Endothelial cell of umbilical vein (primary cell): ENCODE measurements at regions not wholly inside any gene's neighbourhood (a gene's known extent, or its start where the extent isn't known, plus 50 kb on each side); places are given as distances from the start of the nearest gene placed in this dataset.

Experiments
- BruUV-seq: library from RNA; stranded (reverse); fragments of 400-500 nt; replicated peaks from 2 replicates; lab custom pipeline; 2021; lab: Mats Ljungman, UMichigan
- CTCF ChIA-PET: fragments of 300-600, 350-600 bp; sonication (Branson Sonifier 250); formaldehyde crosslinking; loops from one replicate; lab custom pipeline; 2021; ENCODE audit warnings: antibody characterized with exemption, inconsistent platforms; lab: Charles Lee
- POLR2A ChIA-PET: fragments of 300-600, 350-600 bp; sonication (Branson Sonifier 250); formaldehyde crosslinking; loops from one replicate; lab custom pipeline; 2021; ENCODE audit warnings: antibody characterized with exemption, inconsistent platforms; lab: Charles Lee
- DNase-seq: peaks from one replicate; pipeline ENCODE4 v3.0.0-alpha.2; 2011; ENCODE audit warnings: low read depth, low spot score
- FAIRE-seq: peaks from 2 replicates; lab custom pipeline; 2011; peaks lifted over from hg19 to GRCh38; lab: Jason Lieb, UNC
- H2AFZ ChIP-seq: 2 replicates; pipeline ENCODE4 v1.6.0; 2012; ENCODE audit warnings: low read depth, low read length, control low read depth, inconsistent platforms
- H3K27ac ChIP-seq: 2 replicates; pipeline ENCODE4 v1.5.1; 2011; ENCODE audit warnings: low read depth, mild to moderate bottlenecking, control low read depth, low read length, moderate library complexity; ENCODE audit not compliant: insufficient read depth
- H3K27me3 ChIP-seq, 2 experiments: 2 replicates each; pipeline versions ENCODE4 v1.6.0 to v1.6.1; 2011; ENCODE audit warnings: low read length in 2 of 2, mixed read lengths in 1 of 2; ENCODE audit not compliant: control insufficient read depth in 2 of 2, insufficient read depth in 2 of 2
- H3K36me3 ChIP-seq, 2 experiments: 2 replicates in 1 of 2; 3 replicates in 1 of 2; pipeline ENCODE4 v1.5.1; 2011; ENCODE audit warnings: low read length in 2 of 2, mild to moderate bottlenecking in 1 of 2, moderate library complexity in 1 of 2; ENCODE audit not compliant: control insufficient read depth in 2 of 2, insufficient read depth in 2 of 2; ENCODE audit errors: extremely low read depth in 1 of 2
- H3K4me1 ChIP-seq: 3 replicates; pipeline ENCODE4 v1.5.1; 2011; ENCODE audit warnings: mild to moderate bottlenecking, low read length; ENCODE audit not compliant: control insufficient read depth, insufficient read depth; ENCODE audit errors: extremely low read depth
- H3K4me2 ChIP-seq: 2 replicates; pipeline ENCODE4 v1.6.1; 2011; ENCODE audit warnings: low read length, control low read depth, mixed read lengths; ENCODE audit not compliant: insufficient read depth
- H3K4me3 ChIP-seq, 3 experiments: fragments of 200-600 bp in 1 of 3; sonication (generic), shearing (Covaris generic) in 1 of 3; replicated peaks in 1 of 3; 2 replicates each; pipeline ENCODE4 v1.5.1; 2011 to 2016; ENCODE audit warnings: control low read depth in 3 of 3, low read length in 3 of 3, mild to moderate bottlenecking in 2 of 3, inconsistent platforms in 1 of 3, low read depth in 1 of 3, moderate library complexity in 1 of 3; ENCODE audit not compliant: insufficient read depth in 1 of 3
- H3K79me2 ChIP-seq: 2 replicates; pipeline ENCODE4 v1.6.0; 2012; ENCODE audit warnings: low read length, inconsistent platforms; ENCODE audit not compliant: control insufficient read depth, insufficient read depth
- H3K9ac ChIP-seq: replicated peaks from 2 replicates; pipeline ENCODE3; 2011; ENCODE audit warnings: low read length, control low read depth; ENCODE audit not compliant: insufficient read depth; ENCODE audit errors: extremely low read depth
- H3K9me1 ChIP-seq: replicated peaks from 3 replicates; pipeline ENCODE4 v1.6.0; 2011; ENCODE audit warnings: mild to moderate bottlenecking, low read length; ENCODE audit not compliant: control insufficient read depth, insufficient read depth; ENCODE audit errors: extremely low read depth
- H3K9me3 ChIP-seq: replicated peaks from 2 replicates; pipeline ENCODE4 v1.5.1; 2012; ENCODE audit warnings: low read length, inconsistent platforms; ENCODE audit not compliant: control insufficient read depth, insufficient read depth
- H4K20me1 ChIP-seq: replicated peaks from 2 replicates; pipeline ENCODE3; 2011; ENCODE audit warnings: mild to moderate bottlenecking, low read length; ENCODE audit not compliant: control insufficient read depth, insufficient read depth; ENCODE audit errors: extremely low read depth
- CTCF ChIP-seq, 2 donors: IDR thresholded peaks; 1 replicate in 1 of 2; 2 replicates in 1 of 2; pipeline ENCODE4 v1.5.1; 2011; ENCODE audit warnings: low read length in 2 of 2, mild to moderate bottlenecking in 2 of 2, moderate library complexity in 2 of 2, control low read depth in 1 of 2, inconsistent platforms in 1 of 2, low read depth in 1 of 2; ENCODE audit not compliant: insufficient read depth in 1 of 2; ENCODE audit errors: extremely low read depth in 1 of 2
- EZH2 ChIP-seq: IDR thresholded peaks from 2 replicates; pipeline ENCODE4 v1.6.1; 2012; ENCODE audit warnings: borderline replicate concordance, low read depth, mild to moderate bottlenecking, moderate library complexity, low read length, inconsistent platforms; ENCODE audit not compliant: severe bottlenecking
- FOS ChIP-seq: IDR thresholded peaks from 2 replicates; pipeline ENCODE4 v1.6.1; 2011; ENCODE audit warnings: mild to moderate bottlenecking, low read length, moderate library complexity, borderline replicate concordance; ENCODE audit not compliant: insufficient read depth
- GATA2 ChIP-seq: IDR thresholded peaks from 2 replicates; pipeline ENCODE4 v1.7.0; 2011; ENCODE audit warnings: low read depth, mild to moderate bottlenecking, moderate library complexity, mixed read lengths, low read length; ENCODE audit not compliant: insufficient read length, insufficient read depth
- JUN ChIP-seq: IDR thresholded peaks from 2 replicates; pipeline ENCODE4 v1.6.1; 2011; ENCODE audit warnings: borderline replicate concordance, low read depth; ENCODE audit not compliant: insufficient read length, insufficient read depth
- MAX ChIP-seq: IDR thresholded peaks from 2 replicates; pipeline ENCODE4 v1.6.1; 2011; ENCODE audit not compliant: insufficient read depth, insufficient read length
- MYC ChIP-seq: IDR thresholded peaks from one replicate; pipeline ENCODE4 v1.6.1; 2011; ENCODE audit warnings: mild to moderate bottlenecking, low read depth, low read length
- POLR2A ChIP-seq: IDR thresholded peaks from 2 replicates; pipeline ENCODE4 v1.6.1; 2012; ENCODE audit warnings: low read depth, mild to moderate bottlenecking, control low read depth, low read length
- POLR2AphosphoS5 ChIP-seq: IDR thresholded peaks from 2 replicates; pipeline ENCODE4 v1.6.1; 2012; ENCODE audit warnings: low read depth, mild to moderate bottlenecking, control low read depth, low read length, moderate library complexity; ENCODE audit not compliant: insufficient read depth
- dilution Hi-C: fragments of 300-500 bp; cut with MboI; formaldehyde crosslinking; loops from one replicate; pipeline ENCODE4 v1.15.0; 2019; ENCODE audit warnings: low sequenced_read_pairs; ENCODE audit not compliant: extremely low pct_ligation_motif_present
- intact Hi-C: fragments of 100-400 bp; cut with micrococcal nuclease; formaldehyde crosslinking; loops from one replicate; pipeline ENCODE4 v1.10.0; 2022

GRCh38 chr2:8168876-8169424 is 512.9 kb upstream of the ID2 start:
- Histone ChIP-seq H2AFZ (no peak overlapping the region), H3K9me3 (no peaks in the 10 kb centered on the region), H3K27ac (no peak overlapping the region), H3K4me1 (peaks cover 26% of the 10 kb centered on the region), H3K79me2 (no peaks in the 10 kb centered on the region), H3K4me3 (no peak overlapping the region), H3K27me3 (peaks cover 0 to 1% of the 10 kb centered on the region in 2 experiments), H4K20me1 (no peaks in the 10 kb centered on the region), H3K36me3 (no peaks in the 10 kb centered on the region), H3K4me2 (peak overlapping the region; percentile 38), H3K9ac (no peak overlapping the region), H3K9me1 (no peaks in the 10 kb centered on the region)
- DNase-seq (no peak), FAIRE-seq (no peak)
- POLR2A ChIA-PET: no interaction called here
- intact Hi-C loops: loop anchor here (1.0 kb wide), 1 partner anchor 15 kb away; no protein-coding TSS in a partner anchor
- dilution Hi-C loops: no loop called here
- no TSS peak for BruUV-seq
- CTCF ChIA-PET: interaction anchor here (1.5 kb wide), 1 partner anchor 21 kb away, joined by 5 read pairs; no protein-coding TSS in a partner anchor
- TF ChIP-seq FOS: no peak
- no peak for TF ChIP-seq POLR2A
- no peak for TF ChIP-seq JUN
- TF ChIP-seq EZH2: no peak
- no peak for TF ChIP-seq MYC
- no peak for TF ChIP-seq MAX
- TF ChIP-seq POLR2AphosphoS5: no peak
- TF ChIP-seq CTCF (IDR thresholded peaks at IDR 0.05; ENCODE audit: extremely low read depth in 1 of 2, insufficient read depth in 1 of 2, low read depth in 1 of 2, low read length in 2 of 2): no peak
- TF ChIP-seq GATA2: no peak
